IPS DF 4.7 (cell line): ENCODE measurements at regions not wholly inside any gene's neighbourhood (a gene's known extent, or its start where the extent isn't known, plus 50 kb on each side); places are given as distances from the start of the nearest gene placed in this dataset.
"Not testable (repeated sequence)": the region's sequence is repeated elsewhere in the genome, so short reads cannot be mapped to it uniquely, and the experiment has no call there.

Experiments used
- DNase-seq: peaks from one replicate; pipeline ENCODE4 v3.0.0-alpha.2; 2013; ENCODE audit warnings: low spot score; ENCODE audit errors: extremely low read depth

GRCh38 chr21:15586752-15587427 is 142.9 kb upstream of the USP25 start:
- no peak for DNase-seq

DNA sequence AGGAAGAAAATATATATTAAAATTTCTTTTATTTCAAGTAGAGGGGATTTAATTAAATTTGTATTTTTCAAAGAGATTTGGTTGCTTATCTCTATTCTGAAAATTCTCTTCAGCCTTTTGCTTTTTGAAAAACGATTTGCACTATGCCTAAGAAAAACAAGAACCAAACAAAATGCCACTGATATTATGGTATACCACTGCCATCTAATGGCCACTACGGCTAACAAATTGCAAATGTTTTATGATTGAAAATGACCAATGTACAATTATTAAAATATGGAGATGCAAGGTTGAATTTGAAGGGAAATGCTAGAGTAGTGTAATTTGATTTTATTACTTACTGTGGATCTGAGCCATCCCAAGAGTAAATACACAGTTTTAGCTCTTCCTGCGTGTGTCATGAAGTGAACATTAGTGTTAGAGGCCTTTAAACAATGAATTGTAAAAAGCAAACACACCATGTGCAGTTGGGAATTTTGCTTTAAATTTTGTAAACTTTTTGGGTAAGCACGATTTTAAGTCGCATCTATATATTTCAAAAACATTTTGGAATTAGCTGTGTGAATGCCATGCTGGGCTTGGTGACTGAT is 137.4 kb upstream of the USP25 start:
- DNase-seq = no peak

DNA sequence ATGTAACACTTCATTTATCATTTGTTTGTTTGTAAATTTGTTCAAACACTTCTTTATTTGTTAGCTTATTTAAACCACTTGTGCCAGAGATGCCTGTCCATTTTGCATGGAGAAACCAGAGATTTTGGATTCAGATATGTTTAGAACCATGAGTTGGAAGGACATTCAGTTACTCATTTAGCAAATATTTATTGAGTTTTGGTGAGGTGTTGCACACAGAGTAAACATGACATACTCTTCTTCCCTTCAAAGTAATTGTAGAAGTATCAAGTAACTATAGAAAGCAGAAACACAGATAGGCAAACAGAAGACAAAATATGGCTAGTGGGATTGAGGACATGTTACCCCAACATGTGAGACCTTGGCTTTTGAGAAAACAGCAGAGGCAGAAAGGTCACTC is 136.8 kb upstream of the USP25 start:
- no peak for DNase-seq

- no peak for DNase-seq
Observed at GRCh38 chr21:15601390-15601789, 128.4 kb upstream of the USP25 start.

- no peak for DNase-seq
Observed at GRCh38 chr21:15604413-15604812, 125.4 kb upstream of the USP25 start.

GRCh38 chr21:15614766-15615165 is 115.0 kb upstream of the USP25 start:
- no peak for DNase-seq

- DNase-seq = no peak
Observed at GRCh38 chr21:15616864-15617574, 112.8 kb upstream of the USP25 start.

- no peak for DNase-seq
Observed at GRCh38 chr21:15617964-15618363, 111.8 kb upstream of the USP25 start.

GRCh38 chr21:15620892-15621291 is 108.9 kb upstream of the USP25 start:
- no peak for DNase-seq

- no peak for DNase-seq
Observed at GRCh38 chr21:15624646-15625045, 105.1 kb upstream of the USP25 start.

DNA sequence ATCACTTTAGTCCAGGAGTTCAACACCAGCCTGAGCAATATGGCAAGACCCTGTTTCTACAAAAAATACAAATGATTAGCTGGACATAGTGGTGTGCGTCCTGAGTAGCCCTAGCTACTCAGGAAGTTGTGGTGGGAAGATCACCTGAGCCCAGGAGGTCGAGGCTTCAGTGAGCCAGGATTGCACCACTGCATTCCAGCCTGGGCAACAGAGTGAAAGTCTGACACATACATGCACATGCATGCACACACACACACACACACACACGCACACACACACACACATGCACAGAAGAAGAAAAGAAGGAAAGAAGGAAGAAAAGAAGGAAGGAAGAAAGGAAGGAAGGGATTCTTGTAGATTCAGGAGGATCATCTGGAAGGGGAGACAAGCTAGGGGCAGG is 104.4 kb upstream of the USP25 start:
- DNase-seq = no peak

DNA sequence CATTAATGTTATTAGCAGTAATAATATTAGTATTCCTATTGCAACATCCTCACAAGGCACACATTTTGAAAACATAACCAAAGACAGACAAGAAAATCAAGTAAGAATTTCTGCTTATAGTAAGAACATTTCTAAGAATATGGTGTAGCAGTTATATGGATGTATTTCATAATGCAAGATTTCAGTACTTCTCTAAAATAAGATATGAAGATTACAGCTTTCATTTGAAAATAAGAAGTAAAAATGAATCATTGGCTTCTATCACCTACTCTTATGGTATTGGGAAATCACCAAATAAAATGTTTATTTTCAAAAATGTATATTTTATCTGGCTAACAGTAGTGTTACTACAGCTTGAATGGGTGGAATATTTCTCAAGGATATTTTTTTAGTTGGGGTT is 103.8 kb upstream of the USP25 start:
- no peak for DNase-seq

DNA sequence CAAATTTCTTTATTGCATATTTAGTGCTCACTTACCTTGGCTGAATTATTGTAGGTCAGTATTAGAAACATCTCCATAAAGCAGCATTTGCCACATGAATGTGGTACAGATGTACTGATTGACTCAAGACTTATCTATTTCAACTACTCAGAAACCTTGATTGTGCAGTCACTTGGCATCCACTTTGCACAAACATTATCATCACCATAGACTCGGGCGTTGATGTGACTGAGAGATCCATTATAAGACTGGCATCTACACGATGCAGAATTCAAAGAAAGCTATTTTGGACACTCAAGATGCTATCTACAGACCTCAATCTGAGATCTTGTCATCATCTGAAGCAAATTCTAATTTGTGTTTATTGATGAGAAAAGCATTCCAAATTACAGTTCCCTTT is 102.8 kb upstream of the USP25 start:
- no peak for DNase-seq

- no peak for DNase-seq
Observed at GRCh38 chr21:15627823-15628222, 102.0 kb upstream of the USP25 start.

DNA sequence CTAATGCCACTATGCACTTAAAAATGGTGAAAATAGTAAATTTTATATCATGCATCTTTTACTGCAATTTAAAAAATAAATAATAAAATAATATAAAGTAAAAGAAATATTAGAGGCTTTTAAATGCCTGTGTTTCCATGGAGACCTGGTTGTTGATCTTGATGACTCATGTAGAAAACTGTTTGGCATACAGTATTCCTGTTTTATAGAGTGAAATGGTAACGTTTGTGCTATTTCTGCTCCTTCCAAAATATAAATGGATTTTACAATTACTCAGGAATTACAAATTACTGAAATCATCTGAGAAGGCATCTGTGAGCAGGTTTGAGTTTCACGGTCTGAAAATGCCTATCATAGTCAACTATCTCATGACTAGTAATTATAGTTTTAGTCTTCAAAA is 98.4 kb upstream of the USP25 start:
- DNase-seq = no peak

GRCh38 chr21:15634541-15634940 is 95.2 kb upstream of the USP25 start:
- not testable (repeated sequence) for DNase-seq

GRCh38 chr21:15638856-15639549 is 90.8 kb upstream of the USP25 start:
- no peak for DNase-seq

DNA sequence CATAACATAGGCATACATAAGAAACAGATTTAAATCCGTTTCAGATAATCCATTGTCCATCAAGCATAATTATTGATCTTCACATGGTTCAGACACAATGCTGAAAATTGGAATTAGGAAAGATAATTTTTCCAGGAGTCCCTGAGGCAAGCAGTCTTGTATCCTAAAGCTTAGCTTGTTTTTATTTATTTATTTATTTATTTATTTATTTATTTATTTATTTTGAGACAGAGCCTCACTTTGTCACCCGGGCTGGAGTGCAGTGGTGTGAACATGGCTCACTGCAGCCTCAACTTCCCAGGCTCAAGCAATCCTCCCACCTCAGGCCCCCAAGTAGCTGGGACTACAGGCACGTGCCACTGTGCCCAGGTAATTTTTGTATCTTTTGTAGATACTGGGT is 89.7 kb upstream of the USP25 start:
- DNase-seq = not testable (repeated sequence)

DNA sequence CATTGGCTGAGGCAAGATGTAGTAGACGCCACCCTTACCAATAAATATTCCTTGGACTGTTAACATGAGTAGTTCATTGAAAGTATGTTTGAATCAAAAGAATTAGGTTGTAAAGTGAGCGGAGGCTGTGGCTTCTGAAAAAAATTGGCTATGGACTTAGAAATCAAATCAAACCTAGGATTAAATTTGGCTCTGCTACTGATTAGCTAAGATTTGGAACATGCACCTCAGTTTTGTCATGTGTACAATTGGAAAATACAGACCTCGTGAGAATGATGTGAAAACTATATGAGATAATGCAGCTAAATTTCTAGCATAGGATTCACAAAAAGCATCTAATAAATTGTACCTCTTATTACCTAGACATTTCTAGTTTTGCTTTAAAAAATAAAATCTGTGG is 85.3 kb upstream of the USP25 start:
- DNase-seq = no peak

GRCh38 chr21:15645830-15646229 is 84.0 kb upstream of the USP25 start:
- DNase-seq = no peak

DNA sequence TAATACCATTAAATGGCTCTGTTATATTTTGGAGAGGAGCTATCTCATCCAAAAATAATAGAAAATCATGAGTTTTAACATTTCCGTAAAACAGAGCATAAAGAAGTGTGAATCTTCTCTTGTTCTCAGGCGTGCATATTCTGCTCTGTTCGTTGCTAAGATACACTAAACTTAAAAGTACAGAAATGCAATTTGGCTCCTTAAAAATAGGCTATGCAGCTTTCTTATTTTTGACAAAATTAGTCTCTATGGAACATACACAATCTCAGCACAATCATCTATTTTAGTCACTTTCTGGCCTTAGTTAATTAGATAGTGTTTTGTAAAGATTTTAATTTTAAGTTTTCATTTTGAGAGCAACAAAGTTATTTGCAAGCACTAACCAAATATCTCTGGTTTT is 79.0 kb upstream of the USP25 start:
- DNase-seq = no peak

DNA sequence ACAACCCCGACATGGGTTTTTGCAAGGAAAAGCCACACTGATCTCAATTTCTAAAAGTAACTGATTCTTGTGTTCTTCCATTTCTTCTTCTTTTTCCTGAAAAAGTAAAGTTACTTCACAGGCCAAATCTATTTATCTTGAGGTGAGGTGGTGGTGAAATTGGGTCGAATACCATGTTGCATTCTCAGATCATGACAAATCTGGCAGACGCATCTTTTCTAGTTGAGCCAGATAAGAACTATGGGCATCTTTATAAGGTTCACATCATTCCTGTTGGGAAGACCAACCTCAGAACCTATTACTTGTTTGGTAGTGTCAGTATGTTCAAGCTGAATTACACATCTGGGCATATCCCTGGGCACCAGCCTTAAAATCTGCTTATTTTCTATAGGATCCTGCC is 78.6 kb upstream of the USP25 start:
- DNase-seq = no peak
